ENCODE measurements at regions not wholly inside any gene's neighbourhood (a gene's known extent, or its start where the extent isn't known, plus 50 kb on each side); places are given as distances from the start of the nearest gene placed in this dataset.

- no peak for TF ChIP-seq RARB (CRISPR knock-in tag; IDR thresholded peaks at IDR 0.05)
- TF ChIP-seq GLIS3 (CRISPR knock-in tag; IDR thresholded peaks at IDR 0.05), result no peak
- no peak for TF ChIP-seq CREB5 (CRISPR knock-in tag; IDR thresholded peaks at IDR 0.05; ENCODE audit: low read depth)
- no peak for TF ChIP-seq ZFP3 (CRISPR knock-in tag; IDR thresholded peaks at IDR 0.05)
- TF ChIP-seq ARNTL (CRISPR knock-in tag; IDR thresholded peaks at IDR 0.05; ENCODE audit: borderline replicate concordance, low read depth), result no peak
- TF ChIP-seq CSRNP3 (CRISPR knock-in tag; IDR thresholded peaks at IDR 0.05), result no peak
Measured at GRCh38 chr2:187768995-187769394, 214.8 kb upstream of the TFPI start.

Measured in SK-N-SH treated with all-trans-retinoic acid at 6 μM for 48 hours (cell line).